Body of pancreas (tissue), 4 donors: ENCODE measurements at regions not wholly inside any gene's neighbourhood (a gene's known extent, or its start where the extent isn't known, plus 50 kb on each side); places are given as distances from the start of the nearest gene placed in this dataset.

Experiments
- ATAC-seq: fragments of 150-250 bp; one replicate; pipeline ENCODE4 v1.9.1; 2016
- DNase-seq, 4 donors: peaks; one replicate each; pipeline ENCODE4 v3.0.0-alpha.2; 2019
- H3K27ac ChIP-seq, 4 donors: fragments of 200-600 bp; sonication (generic); 1 replicate in 3 of 4; 2 replicates in 1 of 4; pipeline versions ENCODE4 v1.5.1 to v1.6.1; 2016 to 2019; ENCODE audit warnings: mild to moderate bottlenecking in 1 of 4, mixed read lengths in 1 of 4, moderate library complexity in 1 of 4
- H3K27me3 ChIP-seq, 2 donors: fragments of 200-600 bp; sonication (generic); one replicate each; pipeline ENCODE4 v1.6.0; 2016; ENCODE audit warnings: mild to moderate bottlenecking in 1 of 2
- H3K36me3 ChIP-seq, 2 donors: fragments of 200-600 bp; sonication (generic); replicated peaks in 1 of 2; 2 replicates each; pipeline ENCODE4 v1.5.1; 2016; ENCODE audit warnings: low read depth in 2 of 2; ENCODE audit not compliant: insufficient read depth in 1 of 2
- H3K4me1 ChIP-seq: fragments of 200-600 bp; sonication (generic); one replicate; pipeline ENCODE4 v1.6.0; 2016
- H3K4me3 ChIP-seq, 2 donors: fragments of 200-600 bp; sonication (generic); 1 replicate in 1 of 2; 2 replicates in 1 of 2; pipeline ENCODE4 v1.5.1; 2016 to 2019
- H3K9me3 ChIP-seq, 3 donors: fragments of 200-600 bp; sonication (generic); 1 replicate in 2 of 3; 2 replicates in 1 of 3; pipeline ENCODE4 v1.5.1; 2016
- POLR2A ChIP-seq, 3 donors: fragments of 450-650 bp; IDR thresholded peaks; one replicate each; pipeline ENCODE4 v1.6.1; 2016; ENCODE audit warnings: antibody characterized with exemption in 3 of 3, mild to moderate bottlenecking in 2 of 3
- WGBS, 2 donors: methylation state at CpG; one replicate each; pipeline ENCODE4 v1.1.5; 2017; 5-methylcytosine and 5-hydroxymethylcytosine counted together
- intact Hi-C: fragments of 100-400 bp; cut with DNase I; formaldehyde crosslinking; loops from one replicate; pipeline ENCODE4 v1.15.1; 2023
- TF ChIP-seq, protein P1 (sequence below), 7 experiments: fragments of 450-650 bp in 4 of 7; fragments of 200-600 bp in 3 of 7; sonication (generic) in 3 of 7; IDR thresholded peaks; one replicate each; pipeline ENCODE4 v1.5.1; 2016 to 2019; ENCODE audit warnings: antibody characterized with exemption in 7 of 7

DNA sequence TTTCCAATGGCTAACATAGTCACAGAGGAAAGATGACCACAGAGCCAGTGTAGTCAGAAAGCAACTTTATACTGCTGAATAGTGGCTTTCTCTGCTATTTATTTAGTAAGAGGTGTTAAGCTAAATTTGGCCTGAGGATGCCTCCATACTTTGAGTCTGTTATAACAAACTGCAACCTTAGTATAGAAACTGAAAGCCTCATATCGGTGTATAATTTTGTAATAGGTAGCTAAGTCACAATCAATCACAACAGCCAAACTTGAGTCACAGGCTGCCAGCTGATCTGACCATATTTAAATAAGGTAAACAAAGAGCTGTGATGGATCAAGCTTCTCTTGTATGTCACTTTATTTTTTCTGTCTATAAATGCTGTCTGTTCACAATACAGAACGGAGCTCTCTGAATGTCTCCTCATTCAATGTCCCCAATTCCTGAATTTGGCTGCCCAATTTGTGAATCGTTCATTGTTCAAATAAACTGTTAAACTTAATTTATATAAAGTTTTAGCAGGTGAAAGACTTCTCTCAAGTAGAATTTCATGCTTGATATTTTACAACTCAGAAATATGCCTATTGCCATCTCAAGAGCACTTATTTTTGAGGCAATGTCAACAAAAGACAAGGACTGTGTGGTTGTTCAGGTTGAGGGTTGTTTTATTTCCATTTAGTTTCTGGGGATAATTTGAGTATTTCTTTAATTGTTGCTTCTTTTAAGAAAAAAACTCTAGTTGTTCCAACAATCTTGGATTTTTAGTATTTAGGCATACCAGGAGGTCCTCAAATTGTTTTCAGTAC, 339.7 kb upstream of the B3GALT2 start:
- ATAC-seq (no peak), DNase-seq (no peak)
- Histone ChIP-seq H3K9me3 (no peaks in the 10 kb centered on the region), H3K36me3 (no peaks in the 10 kb centered on the region), H3K27ac (no peak overlapping the region), H3K4me1 (peaks cover 3% of the 10 kb centered on the region), H3K27me3 (no peaks in the 10 kb centered on the region), H3K4me3 (no peak overlapping the region)
- intact Hi-C loops: no loop called here
- 75 to 76% methylated on average over 3 of the region's 3 CpGs for WGBS, 2 donors
- TF ChIP-seq, protein P1, sequence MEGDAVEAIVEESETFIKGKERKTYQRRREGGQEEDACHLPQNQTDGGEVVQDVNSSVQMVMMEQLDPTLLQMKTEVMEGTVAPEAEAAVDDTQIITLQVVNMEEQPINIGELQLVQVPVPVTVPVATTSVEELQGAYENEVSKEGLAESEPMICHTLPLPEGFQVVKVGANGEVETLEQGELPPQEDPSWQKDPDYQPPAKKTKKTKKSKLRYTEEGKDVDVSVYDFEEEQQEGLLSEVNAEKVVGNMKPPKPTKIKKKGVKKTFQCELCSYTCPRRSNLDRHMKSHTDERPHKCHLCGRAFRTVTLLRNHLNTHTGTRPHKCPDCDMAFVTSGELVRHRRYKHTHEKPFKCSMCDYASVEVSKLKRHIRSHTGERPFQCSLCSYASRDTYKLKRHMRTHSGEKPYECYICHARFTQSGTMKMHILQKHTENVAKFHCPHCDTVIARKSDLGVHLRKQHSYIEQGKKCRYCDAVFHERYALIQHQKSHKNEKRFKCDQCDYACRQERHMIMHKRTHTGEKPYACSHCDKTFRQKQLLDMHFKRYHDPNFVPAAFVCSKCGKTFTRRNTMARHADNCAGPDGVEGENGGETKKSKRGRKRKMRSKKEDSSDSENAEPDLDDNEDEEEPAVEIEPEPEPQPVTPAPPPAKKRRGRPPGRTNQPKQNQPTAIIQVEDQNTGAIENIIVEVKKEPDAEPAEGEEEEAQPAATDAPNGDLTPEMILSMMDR (IDR thresholded peaks at IDR 0.05): no peak
- TF ChIP-seq POLR2A (IDR thresholded peaks at IDR 0.05): no peak

DNA sequence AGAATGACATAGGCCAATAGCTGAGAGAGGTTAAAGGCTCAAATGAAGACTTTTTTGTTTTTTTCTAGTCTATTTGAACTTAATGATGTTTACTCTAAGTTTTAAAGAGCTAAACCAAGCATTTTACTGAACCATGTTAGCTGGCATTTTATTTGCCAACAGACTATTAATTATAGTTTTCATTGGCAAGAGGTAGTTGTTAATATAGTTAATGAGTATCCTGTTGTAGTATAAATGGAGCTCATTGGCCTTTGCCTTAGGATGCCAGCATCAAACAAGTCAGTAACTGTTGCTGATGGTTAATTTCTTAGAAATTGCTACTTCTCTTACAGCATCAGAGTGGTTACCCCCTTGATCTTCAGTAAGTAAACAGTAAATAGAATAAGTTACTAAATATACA, 339.0 kb upstream of the B3GALT2 start:
- no peak for TF ChIP-seq POLR2A (IDR thresholded peaks at IDR 0.05)
- TF ChIP-seq, protein P1 (IDR thresholded peaks at IDR 0.05): no peak
- DNase-seq (no peak), ATAC-seq (no peak)
- Histone ChIP-seq H3K27ac (no peak overlapping the region), H3K36me3 (no peaks in the 10 kb centered on the region), H3K27me3 (no peaks in the 10 kb centered on the region), H3K4me3 (no peak overlapping the region), H3K9me3 (no peaks in the 10 kb centered on the region), H3K4me1 (peaks cover 3% of the 10 kb centered on the region)
- intact Hi-C loops: no loop called here

DNA sequence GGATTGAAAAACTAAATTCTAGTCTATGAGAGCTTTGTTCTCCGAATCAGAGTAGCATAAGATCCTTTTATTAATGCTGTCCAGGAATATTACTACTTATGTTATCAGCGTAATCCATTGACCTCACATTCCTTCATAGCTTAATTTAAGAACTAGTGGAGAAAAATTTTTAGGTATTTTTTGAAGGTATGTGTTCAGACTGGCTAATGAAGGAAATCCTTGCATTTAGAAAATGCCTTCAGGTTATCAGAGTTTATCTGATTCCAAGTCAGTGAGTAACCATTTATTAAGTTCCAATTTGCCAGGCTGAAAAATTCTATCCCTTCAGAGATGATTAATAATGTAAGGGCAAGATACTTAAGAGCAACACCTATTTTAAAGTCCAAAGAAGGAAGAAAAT, 338.2 kb upstream of the B3GALT2 start:
- intact Hi-C loops: no loop called here
- WGBS, 2 donors: 64 to 74% methylated on average over 2 of the region's 2 CpGs
- H3K27ac ChIP-seq: no peak overlapping the region
- H3K36me3 ChIP-seq: no peaks in the 10 kb centered on the region
- TF ChIP-seq POLR2A (IDR thresholded peaks at IDR 0.05): no peak
- TF ChIP-seq, protein P1 (IDR thresholded peaks at IDR 0.05): no peak
- no peaks in the 10 kb centered on the region for H3K9me3 ChIP-seq
- peaks cover 3% of the 10 kb centered on the region for H3K4me1 ChIP-seq
- H3K27me3 ChIP-seq: no peaks in the 10 kb centered on the region
- DNase-seq: no peak
- H3K4me3 ChIP-seq: no peak overlapping the region
- ATAC-seq: no peak

DNA sequence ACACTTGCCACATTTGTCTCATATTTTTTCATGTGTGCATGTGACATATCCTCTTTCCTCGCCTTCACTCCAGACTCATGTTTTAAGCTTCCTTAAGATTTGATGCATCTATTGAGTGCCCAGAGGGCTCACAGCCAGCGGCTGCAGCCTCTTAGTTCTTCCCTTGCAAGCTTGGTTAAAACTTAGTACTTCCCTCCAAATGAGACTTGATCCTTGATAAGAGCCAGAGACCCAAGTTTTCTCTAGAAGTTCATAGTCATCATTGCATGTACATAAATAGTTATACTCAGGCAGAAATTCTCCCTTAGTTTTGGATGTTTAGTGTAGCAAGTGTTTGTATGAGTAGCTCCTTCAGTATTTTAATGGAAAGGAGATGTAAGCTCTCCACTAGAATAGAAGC, 337.6 kb upstream of the B3GALT2 start:
- intact Hi-C loops: no loop called here
- Histone ChIP-seq H3K27ac (no peak overlapping the region), H3K36me3 (no peaks in the 10 kb centered on the region), H3K4me3 (no peak overlapping the region), H3K9me3 (no peaks in the 10 kb centered on the region), H3K4me1 (peaks cover 3% of the 10 kb centered on the region), H3K27me3 (no peaks in the 10 kb centered on the region)
- WGBS, 2 donors: 69 to 78% methylated on average over 2 of the region's 2 CpGs
- DNase-seq (no peak), ATAC-seq (no peak)
- TF ChIP-seq, protein P1 (IDR thresholded peaks at IDR 0.05): no peak
- TF ChIP-seq POLR2A (IDR thresholded peaks at IDR 0.05): no peak

DNA sequence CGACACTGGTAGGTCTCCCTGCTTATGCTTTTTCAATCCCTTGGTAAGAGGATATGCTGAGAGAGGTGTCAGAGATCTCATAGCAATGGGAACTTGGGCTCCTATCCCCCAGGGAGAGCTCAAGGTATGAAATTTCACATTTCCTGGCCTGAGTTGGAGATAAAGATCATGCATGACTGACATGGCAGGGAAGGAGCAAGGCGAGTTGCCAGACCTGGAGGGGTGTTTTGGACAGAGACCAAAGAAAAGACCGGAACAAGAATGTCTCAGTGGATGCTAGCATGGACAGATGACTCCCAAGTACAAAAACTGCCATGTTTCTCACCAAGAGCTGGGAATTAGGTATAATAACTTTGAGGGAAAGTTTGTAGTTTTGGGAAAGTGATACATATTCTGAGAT, 334.1 kb upstream of the B3GALT2 start:
- no peaks in the 10 kb centered on the region for H3K9me3 ChIP-seq
- no peak overlapping the region for H3K4me3 ChIP-seq
- H3K27me3 ChIP-seq: no peaks in the 10 kb centered on the region
- TF ChIP-seq POLR2A (IDR thresholded peaks at IDR 0.05): no peak
- TF ChIP-seq, protein P1 (IDR thresholded peaks at IDR 0.05): no peak
- ATAC-seq (no peak), DNase-seq (no peak)
- peaks cover 3% of the 10 kb centered on the region for H3K4me1 ChIP-seq
- H3K36me3 ChIP-seq: no peaks in the 10 kb centered on the region
- WGBS, 2 donors: 64 to 66% methylated on average over 3 of the region's 3 CpGs
- no peak overlapping the region for H3K27ac ChIP-seq
- intact Hi-C loops: no loop called here
